ENCODE measurements at regions not wholly inside any gene's neighbourhood (a gene's known extent, or its start where the extent isn't known, plus 50 kb on each side); places are given as distances from the start of the nearest gene placed in this dataset.

DNA sequence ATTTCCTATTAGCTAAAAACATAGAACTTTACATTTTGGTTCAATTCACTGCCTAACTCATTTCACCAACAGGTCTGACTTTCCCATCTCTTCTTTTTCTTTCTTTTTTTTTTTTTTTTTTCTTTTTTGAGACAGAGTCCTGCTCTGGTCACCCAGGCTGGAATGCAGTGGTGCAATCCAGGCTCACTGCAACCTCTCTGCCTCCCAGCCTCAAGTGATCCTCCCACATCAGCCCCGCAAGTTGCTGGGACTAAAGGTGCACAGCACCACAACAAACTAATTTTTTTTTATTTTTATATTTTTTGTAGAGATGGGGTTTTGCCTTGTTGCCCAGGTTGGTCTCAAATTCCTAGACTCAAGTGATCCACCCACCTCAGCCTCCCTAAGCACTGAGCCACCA lies 57.8 kb upstream of the HNRNPA3 start:
- no peak for DNase-seq

DNA sequence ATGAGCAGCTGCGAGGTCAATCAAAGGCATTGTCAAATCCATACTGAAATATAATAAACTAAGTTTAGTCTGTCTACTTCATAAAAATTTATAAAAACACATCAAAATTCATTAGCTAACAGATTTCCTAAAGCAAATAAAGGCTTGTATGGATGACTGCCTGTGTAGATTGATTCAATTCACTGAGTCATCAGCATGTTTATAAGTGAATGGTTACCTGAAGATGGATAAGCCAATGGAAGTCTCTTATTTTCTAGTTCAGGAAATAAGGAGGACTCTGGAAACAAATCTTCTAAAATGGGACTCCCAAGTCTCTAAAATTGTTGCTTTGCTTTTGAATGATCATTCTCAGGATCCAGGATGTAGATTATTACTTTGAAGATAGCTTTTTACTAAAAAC lies 57.0 kb upstream of the HNRNPA3 start:
- DNase-seq: no peak

DNA sequence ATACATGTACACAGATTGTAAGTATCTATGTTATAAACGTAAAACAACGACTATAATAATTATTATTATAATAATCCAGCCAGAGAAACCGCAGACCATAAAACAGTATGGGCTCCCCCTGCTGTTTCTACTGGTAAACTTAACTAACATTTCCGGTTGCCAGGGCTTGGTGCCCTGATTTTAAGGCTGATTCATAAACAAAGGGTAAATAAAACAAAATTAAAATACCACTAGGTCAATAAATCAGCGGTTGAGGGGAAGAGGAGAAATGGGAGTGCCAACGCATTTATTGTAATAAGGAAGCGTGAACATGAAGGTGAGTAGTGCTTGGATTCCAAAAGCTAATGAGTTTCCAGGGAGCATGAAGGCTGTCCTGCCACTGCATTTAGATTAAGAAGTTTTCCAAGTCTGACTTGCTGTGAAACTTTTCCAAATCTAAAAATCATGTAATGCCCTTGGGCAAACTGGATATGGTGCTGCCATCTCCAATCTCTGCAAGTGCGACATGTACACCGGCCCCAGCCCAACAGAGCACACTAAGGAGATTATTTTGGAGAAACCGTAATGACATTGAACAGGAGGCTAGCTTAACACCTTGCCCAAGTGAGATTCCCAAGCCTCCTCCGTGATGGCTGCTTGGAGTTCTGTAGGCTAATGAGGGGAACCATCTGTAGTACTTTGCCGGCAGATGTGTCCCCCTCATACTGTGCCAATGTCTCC lies 50.7 kb upstream of the HNRNPA3 start:
- DNase-seq: no peak

Measured in NCI-H1930 (cell line).